H1 (cell line): ENCODE measurements at regions not wholly inside any gene's neighbourhood (a gene's known extent, or its start where the extent isn't known, plus 50 kb on each side); places are given as distances from the start of the nearest gene placed in this dataset.

Experiments used
- JUND ChIP-seq: IDR thresholded peaks from 2 replicates; pipeline ENCODE4 v1.6.1; 2011; ENCODE audit warnings: mild to moderate bottlenecking, improper control_type of control experiment, low read length
- SAP30 ChIP-seq: fragments of 300-600 bp; sonication (generic); IDR thresholded peaks from 2 replicates; pipeline ENCODE4 v1.7.1; 2012; ENCODE audit warnings: low read length, moderate library complexity, mild to moderate bottlenecking, inconsistent platforms; ENCODE audit not compliant: insufficient read depth, insufficient replicate concordance
- SRF ChIP-seq: IDR thresholded peaks from 2 replicates; pipeline ENCODE4 v1.6.1; 2011; ENCODE audit warnings: mild to moderate bottlenecking, low read depth, low read length, moderate library complexity
- ZNF274 ChIP-seq: IDR thresholded peaks from 2 replicates; pipeline ENCODE4 v1.7.0; 2012; ENCODE audit warnings: low read length, borderline replicate concordance; ENCODE audit errors: extremely low read depth

GRCh38 chr18:77762642-77763041 is 513.0 kb downstream of the GALR1 start (continued):
- no peak for TF ChIP-seq SAP30
- no peak for TF ChIP-seq SRF
- TF ChIP-seq JUND: no peak
- TF ChIP-seq ZNF274: no peak
